Suprapubic skin (tissue), 4 donors: ENCODE measurements at regions not wholly inside any gene's neighbourhood (a gene's known extent, or its start where the extent isn't known, plus 50 kb on each side); places are given as distances from the start of the nearest gene placed in this dataset.

Source experiments
- DNase-seq, 2 donors: peaks; one replicate each; pipeline ENCODE4 v3.0.0-alpha.2; 2019; ENCODE audit warnings: low spot score in 2 of 2
- H3K27ac ChIP-seq: fragments of 200-600 bp; sonication (generic); one replicate; pipeline ENCODE4 v1.5.1; 2019
- H3K27me3 ChIP-seq: fragments of 200-600 bp; sonication (generic); one replicate; pipeline ENCODE4 v1.5.1; 2019
- H3K36me3 ChIP-seq: fragments of 200-600 bp; sonication (generic); one replicate; pipeline ENCODE4 v1.5.1; 2019
- H3K4me1 ChIP-seq: fragments of 200-600 bp; sonication (generic); one replicate; pipeline ENCODE4 v1.5.1; 2019
- H3K4me3 ChIP-seq: fragments of 200-600 bp; sonication (generic); one replicate; pipeline ENCODE4 v1.5.1; 2019; ENCODE audit warnings: mild to moderate bottlenecking
- H3K9me3 ChIP-seq: fragments of 200-600 bp; sonication (generic); one replicate; pipeline ENCODE4 v1.5.1; 2019
- EP300 ChIP-seq: sonication (generic); formaldehyde crosslinking; IDR thresholded peaks from one replicate; pipeline ENCODE4 v1.6.1; 2017; ENCODE audit warnings: antibody characterized with exemption
- POLR2A ChIP-seq, 2 donors: fragments of 450-650 bp; IDR thresholded peaks; one replicate each; pipeline ENCODE4 v1.6.1; 2017; ENCODE audit warnings: antibody characterized with exemption in 2 of 2, mild to moderate bottlenecking in 2 of 2, moderate library complexity in 2 of 2
- POLR2AphosphoS5 ChIP-seq, 3 donors: sonication (generic); formaldehyde crosslinking; IDR thresholded peaks; one replicate each; pipeline ENCODE4 v1.6.1; 2017; ENCODE audit warnings: antibody characterized with exemption in 3 of 3
- WGBS: methylation state at CpG from one replicate; pipeline ENCODE4 v1.1.5; 2018; 5-methylcytosine and 5-hydroxymethylcytosine counted together
- TF ChIP-seq, protein P1 (sequence below), 2 donors: fragments of 200-600 bp in 1 of 2; fragments of 450-650 bp in 1 of 2; sonication (generic) in 1 of 2; IDR thresholded peaks; one replicate each; pipeline ENCODE4 v1.5.1; 2016 to 2019; ENCODE audit warnings: antibody characterized with exemption in 2 of 2, mild to moderate bottlenecking in 1 of 2, moderate library complexity in 1 of 2

DNA sequence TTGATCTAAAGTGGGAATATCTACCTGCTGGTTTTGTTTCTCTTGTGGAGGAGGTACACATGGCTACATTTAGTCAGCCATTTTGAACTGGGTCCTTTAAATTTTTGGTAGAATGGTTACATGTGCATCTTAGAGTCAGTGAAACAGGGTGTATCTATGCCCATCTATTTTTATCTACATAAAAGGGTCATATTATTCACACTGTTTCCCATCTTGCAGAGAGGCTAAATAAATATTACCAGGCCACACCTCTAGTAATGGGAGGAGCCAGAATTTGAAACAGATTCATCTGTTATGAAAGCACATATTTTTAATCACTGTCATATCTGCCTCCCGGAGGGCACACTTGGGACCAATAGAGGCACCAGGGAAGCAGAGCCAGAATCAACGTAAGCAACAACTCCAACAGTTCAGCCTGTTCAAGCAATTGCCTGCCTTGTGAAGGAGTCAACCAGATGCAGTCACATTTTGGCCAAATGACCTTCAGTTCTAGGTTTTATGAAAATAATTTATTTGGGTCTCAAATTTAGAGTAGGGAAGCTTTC is 376.8 kb downstream of the TSN start:
- Histone ChIP-seq H3K4me3 (no peak overlapping the region), H3K4me1 (no peaks in the 10 kb centered on the region), H3K36me3 (no peaks in the 10 kb centered on the region), H3K27ac (no peak overlapping the region), H3K27me3 (no peaks in the 10 kb centered on the region), H3K9me3 (peaks cover 23% of the 10 kb centered on the region)
- 58% methylated on average over 2 of the region's 2 CpGs for WGBS
- TF ChIP-seq, protein P1, sequence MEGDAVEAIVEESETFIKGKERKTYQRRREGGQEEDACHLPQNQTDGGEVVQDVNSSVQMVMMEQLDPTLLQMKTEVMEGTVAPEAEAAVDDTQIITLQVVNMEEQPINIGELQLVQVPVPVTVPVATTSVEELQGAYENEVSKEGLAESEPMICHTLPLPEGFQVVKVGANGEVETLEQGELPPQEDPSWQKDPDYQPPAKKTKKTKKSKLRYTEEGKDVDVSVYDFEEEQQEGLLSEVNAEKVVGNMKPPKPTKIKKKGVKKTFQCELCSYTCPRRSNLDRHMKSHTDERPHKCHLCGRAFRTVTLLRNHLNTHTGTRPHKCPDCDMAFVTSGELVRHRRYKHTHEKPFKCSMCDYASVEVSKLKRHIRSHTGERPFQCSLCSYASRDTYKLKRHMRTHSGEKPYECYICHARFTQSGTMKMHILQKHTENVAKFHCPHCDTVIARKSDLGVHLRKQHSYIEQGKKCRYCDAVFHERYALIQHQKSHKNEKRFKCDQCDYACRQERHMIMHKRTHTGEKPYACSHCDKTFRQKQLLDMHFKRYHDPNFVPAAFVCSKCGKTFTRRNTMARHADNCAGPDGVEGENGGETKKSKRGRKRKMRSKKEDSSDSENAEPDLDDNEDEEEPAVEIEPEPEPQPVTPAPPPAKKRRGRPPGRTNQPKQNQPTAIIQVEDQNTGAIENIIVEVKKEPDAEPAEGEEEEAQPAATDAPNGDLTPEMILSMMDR (IDR thresholded peaks at IDR 0.05) = no peak
- TF ChIP-seq POLR2A (IDR thresholded peaks at IDR 0.05) = no peak
- DNase-seq = no peak

DNA sequence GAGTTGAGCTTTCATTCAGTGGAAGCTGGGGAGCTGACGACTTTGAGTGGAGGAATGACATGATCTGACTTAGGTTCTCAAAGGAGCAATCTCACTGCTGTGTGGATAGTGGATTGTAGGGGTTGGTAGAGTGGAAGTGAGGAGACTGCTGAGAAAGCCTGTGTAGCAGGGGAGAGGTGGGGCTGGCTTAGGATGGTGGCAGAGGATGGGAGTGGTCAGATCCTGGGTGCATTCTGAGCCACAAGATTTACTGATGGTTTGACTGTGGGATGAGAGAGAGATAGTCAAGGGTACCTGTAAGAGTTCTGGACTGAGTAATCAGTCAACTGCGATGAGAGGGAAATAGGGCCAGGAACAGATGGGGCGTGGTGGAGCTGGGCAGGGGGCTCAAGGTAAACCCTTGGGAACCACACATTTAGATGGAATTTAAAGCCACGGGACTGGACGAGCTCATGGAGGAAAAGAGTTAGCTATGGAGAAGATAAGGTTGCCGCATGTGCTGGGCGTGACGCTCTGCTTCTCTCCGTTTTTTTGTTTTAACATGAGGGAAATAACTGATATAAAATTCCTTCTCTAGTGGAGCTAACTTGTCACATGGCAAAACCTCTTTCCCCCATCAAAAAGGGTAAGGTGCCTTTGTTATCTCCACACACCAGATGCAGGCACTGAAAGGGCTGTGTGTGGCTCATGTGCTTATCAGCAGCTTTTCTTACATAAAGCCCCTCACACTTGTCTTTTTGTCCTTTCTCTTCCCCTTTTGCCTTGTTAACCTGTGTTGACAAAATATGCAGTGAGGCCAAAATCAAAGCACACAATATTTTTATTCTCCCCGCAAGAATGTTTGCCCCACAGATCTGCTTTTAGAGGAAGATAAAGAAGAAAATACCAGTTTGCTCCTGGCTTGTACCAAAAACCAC is 379.8 kb downstream of the TSN start:
- Histone ChIP-seq H3K4me1 (no peaks in the 10 kb centered on the region), H3K9me3 (peaks cover 13% of the 10 kb centered on the region), H3K27me3 (no peaks in the 10 kb centered on the region), H3K27ac (no peak overlapping the region), H3K36me3 (no peaks in the 10 kb centered on the region), H3K4me3 (no peak overlapping the region)
- TF ChIP-seq POLR2A (IDR thresholded peaks at IDR 0.05) = no peak
- TF ChIP-seq EP300 = no peak
- TF ChIP-seq POLR2AphosphoS5 (IDR thresholded peaks at IDR 0.05) = no peak
- WGBS = 87% methylated on average over 10 of the region's 10 CpGs
- no peak for DNase-seq

DNA sequence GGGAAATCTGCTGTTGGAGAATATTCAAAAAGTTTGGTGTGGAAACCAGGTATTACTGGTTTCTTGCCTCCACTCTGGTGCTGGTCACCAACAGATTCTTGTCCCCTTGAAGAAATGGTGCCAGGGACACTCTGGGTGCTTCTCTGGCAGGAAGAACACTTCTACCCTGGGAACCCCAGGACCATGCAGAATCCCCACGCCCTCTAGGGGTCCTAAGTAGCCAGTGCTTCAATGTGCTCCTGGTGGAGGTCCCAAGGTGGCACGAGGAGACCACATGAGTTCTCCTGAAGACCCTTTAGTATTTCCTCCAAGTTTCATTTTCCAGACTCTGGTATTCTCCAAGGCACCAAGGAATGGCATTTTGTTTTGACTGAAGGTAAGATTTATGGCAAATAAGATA is 380.6 kb downstream of the TSN start:
- no peak overlapping the region for H3K27ac ChIP-seq
- 47% methylated on average over 2 of the region's 2 CpGs for WGBS
- no peaks in the 10 kb centered on the region for H3K4me1 ChIP-seq
- TF ChIP-seq POLR2AphosphoS5 (IDR thresholded peaks at IDR 0.05) (no peak), EP300 (no peak), POLR2A (IDR thresholded peaks at IDR 0.05) (no peak)
- TF ChIP-seq, protein P1 (IDR thresholded peaks at IDR 0.05) = no peak
- no peaks in the 10 kb centered on the region for H3K27me3 ChIP-seq
- H3K36me3 ChIP-seq = no peaks in the 10 kb centered on the region
- no peak overlapping the region for H3K4me3 ChIP-seq
- DNase-seq = no peak
- H3K9me3 ChIP-seq = peaks cover 6% of the 10 kb centered on the region

DNA sequence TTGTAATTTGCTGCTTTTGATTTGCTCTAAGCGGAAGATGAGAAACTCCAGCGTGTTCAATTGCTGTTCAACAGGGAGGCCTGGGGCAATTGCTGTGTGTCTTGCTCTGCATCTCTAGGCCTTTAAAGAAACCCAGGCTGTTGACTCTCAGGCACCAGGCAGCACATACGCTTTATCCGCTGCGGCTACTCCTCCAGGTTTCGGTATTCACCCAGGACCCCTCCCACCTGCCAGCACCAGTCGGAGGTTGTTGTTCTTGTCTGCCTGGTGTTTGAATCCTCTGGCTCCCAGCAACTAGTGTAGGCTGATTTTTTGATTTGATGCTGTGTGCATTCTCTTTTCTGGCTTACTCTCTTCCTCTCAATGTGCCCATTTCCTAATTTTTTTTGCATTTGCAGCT is 383.1 kb downstream of the TSN start:
- 70% methylated on average over 7 of the region's 7 CpGs for WGBS
- no peaks in the 10 kb centered on the region for H3K36me3 ChIP-seq
- DNase-seq = no peak
- no peak for TF ChIP-seq POLR2A (IDR thresholded peaks at IDR 0.05)
- TF ChIP-seq EP300 = no peak
- TF ChIP-seq, protein P1 (IDR thresholded peaks at IDR 0.05) = no peak
- no peak for TF ChIP-seq POLR2AphosphoS5 (IDR thresholded peaks at IDR 0.05)
- H3K4me1 ChIP-seq = no peaks in the 10 kb centered on the region
- H3K9me3 ChIP-seq = no peaks in the 10 kb centered on the region
- no peak overlapping the region for H3K4me3 ChIP-seq
- H3K27me3 ChIP-seq = no peaks in the 10 kb centered on the region
- H3K27ac ChIP-seq = no peak overlapping the region

DNA sequence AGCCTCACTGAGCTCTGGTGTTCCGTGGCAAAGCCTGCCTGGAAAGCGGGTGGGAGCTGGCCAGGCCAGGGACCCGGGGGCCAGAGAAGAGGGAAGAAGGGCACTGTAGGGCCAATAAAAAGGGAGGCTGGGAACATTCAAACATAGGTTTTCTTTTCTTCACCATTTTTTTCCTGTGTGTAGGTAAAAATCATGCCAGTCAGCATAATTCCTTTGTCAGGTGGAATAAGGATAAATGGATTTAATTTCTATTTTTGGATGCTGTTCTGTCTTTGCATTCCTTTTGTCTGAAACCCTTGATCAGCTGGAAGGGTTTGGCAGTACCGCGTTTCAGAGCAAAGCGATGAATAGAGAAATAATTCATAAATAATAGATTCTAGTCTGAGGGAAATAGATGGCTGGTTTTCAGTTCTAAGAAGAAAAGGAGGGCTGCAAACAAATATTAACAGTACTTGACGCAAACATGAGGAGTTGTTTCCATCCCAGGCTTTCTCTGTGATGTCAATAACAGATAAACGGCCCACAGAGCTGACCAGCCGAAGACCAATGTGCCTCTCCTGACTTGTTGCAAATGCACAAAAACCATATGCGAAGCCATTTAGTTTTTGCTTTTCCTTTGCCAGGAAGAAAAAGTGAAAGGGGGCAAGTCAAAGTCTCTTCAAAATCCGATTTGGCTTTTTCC is 384.4 kb downstream of the TSN start:
- DNase-seq = no peak
- 76% methylated on average over 11 of the region's 11 CpGs for WGBS
- H3K27ac ChIP-seq = no peak overlapping the region

More for the DNA sequence above, 384.4 kb downstream of the TSN start:
- Histone ChIP-seq H3K4me1 (no peaks in the 10 kb centered on the region), H3K27me3 (no peaks in the 10 kb centered on the region), H3K9me3 (no peaks in the 10 kb centered on the region), H3K36me3 (no peaks in the 10 kb centered on the region), H3K4me3 (no peak overlapping the region)
- TF ChIP-seq POLR2A (IDR thresholded peaks at IDR 0.05) (no peak), EP300 (no peak), POLR2AphosphoS5 (IDR thresholded peaks at IDR 0.05) (no peak)
- TF ChIP-seq, protein P1 (IDR thresholded peaks at IDR 0.05) = no peak
